ENCODE measurements at regions not wholly inside any gene's neighbourhood (a gene's known extent, or its start where the extent isn't known, plus 50 kb on each side); places are given as distances from the start of the nearest gene placed in this dataset.
A peak's percentile ranks its signal among the peaks of the same experiment; 100 is the strongest.

DNA sequence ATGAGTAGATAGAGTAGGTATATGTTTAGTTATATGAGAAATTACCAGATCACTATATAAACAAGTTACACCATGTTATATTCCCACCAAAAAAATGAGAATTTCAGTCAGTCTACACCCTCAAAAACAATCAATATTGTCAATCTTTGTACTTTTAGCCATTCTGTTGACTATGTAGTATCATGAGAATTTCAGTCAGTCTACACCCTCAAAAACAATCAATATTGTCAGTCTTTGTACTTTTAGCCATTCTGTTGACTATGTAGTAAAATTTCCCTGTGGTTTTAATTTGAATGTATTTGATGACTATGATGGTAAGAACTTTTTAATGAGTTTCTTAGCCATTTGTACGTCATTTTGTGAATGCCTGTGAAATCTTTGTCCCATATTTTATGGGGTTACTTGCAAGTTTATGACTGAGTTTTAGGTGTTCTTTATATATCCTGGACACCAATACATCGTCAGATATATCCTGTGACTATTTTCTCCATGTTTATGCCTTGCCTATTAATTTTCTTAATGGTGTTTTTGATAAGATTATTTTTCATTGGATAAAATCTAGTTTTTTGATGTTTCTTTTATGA, 528.4 kb upstream of the SPHKAP start:
- Mint-ChIP-seq H3K4me1 (ENCODE audit: low read depth) (peaks cover 10% of the 10 kb centered on the region), H3K27ac (no peak overlapping the region), H3K9me3 (peaks cover 10% of the 10 kb centered on the region), H3K36me3 (ENCODE audit: low read depth) (peaks cover 11% of the 10 kb centered on the region; the same call in 1 of the 2 replicates), H3K4me3 (no peak overlapping the region), H3K27me3 (ENCODE audit: insufficient read depth) (0 out of 2 replicates have a peak, but pooled peaks cover 2% of the 10 kb centered on the region)
- no peak for TF ChIP-seq CTCF (IDR thresholded peaks at IDR 0.05)
- DNase-seq = no peak

DNA sequence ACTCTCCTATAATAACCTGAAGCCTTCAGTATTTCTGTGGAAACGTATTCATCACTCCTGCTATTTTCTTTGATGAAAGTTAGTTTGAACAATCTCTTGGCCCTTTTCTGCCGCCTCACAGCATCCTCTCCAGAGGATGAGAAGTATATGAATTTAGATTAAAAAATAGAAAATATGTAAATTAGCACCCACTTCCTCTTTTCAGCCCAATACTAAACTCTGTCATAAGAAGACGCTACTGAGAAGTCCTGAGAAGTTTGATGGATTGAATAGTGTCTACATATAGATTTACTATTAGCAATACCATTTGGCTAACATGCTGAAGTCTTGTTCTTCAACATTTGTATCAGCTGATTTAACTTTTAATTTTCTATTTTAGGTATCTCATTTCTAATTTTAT, 526.4 kb upstream of the SPHKAP start:
- H3K27ac Mint-ChIP-seq = no peak overlapping the region
- no peak for TF ChIP-seq CTCF (IDR thresholded peaks at IDR 0.05)
- H3K36me3 Mint-ChIP-seq (ENCODE audit: low read depth) = no peaks in the 10 kb centered on the region
- H3K27me3 Mint-ChIP-seq (ENCODE audit: insufficient read depth) = peaks cover 2% of the 10 kb centered on the region; the same call in 1 of the 2 replicates
- no peaks in the 10 kb centered on the region for H3K9me3 Mint-ChIP-seq
- no peak for DNase-seq
- H3K4me1 Mint-ChIP-seq (ENCODE audit: low read depth) = peaks cover 10% of the 10 kb centered on the region
- H3K4me3 Mint-ChIP-seq = no peak overlapping the region

DNA sequence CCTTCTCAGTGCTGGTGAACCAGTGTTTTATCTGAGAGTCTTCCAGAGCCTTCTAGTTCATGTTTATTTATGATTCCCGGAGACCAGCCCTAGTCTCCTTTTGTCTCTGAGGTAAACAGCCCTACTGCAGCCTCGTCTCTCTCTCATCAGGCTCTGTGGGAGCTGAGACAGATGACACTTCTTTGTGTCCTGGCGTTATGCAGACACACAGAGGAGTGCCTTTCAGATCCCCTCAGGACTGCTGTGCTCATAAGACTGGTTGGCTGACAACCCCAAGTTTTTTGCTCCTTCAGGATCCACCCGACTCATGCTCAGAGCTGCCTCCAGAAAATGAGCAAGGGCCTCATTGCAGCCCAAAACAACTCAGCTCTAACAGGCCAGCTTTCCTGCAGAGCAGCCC, 523.8 kb upstream of the SPHKAP start:
- Mint-ChIP-seq H3K27ac (no peak overlapping the region), H3K4me1 (ENCODE audit: low read depth) (peaks cover 25% of the 10 kb centered on the region), H3K4me3 (no peak overlapping the region), H3K36me3 (ENCODE audit: low read depth) (0 out of 2 replicates have a peak, but pooled peaks cover 7% of the 10 kb centered on the region), H3K9me3 (no peaks in the 10 kb centered on the region), H3K27me3 (ENCODE audit: insufficient read depth) (peaks cover 2% of the 10 kb centered on the region; the same call in 1 of the 2 replicates)
- no peak for TF ChIP-seq CTCF (IDR thresholded peaks at IDR 0.05)
- no peak for DNase-seq

GRCh38 chr2:228703152-228703551, 521.7 kb upstream of the SPHKAP start:
- no peak overlapping the region for H3K4me3 Mint-ChIP-seq
- peaks cover 2% of the 10 kb centered on the region; the same call in 1 of the 2 replicates for H3K27me3 Mint-ChIP-seq (ENCODE audit: insufficient read depth)
- no peak for TF ChIP-seq CTCF (IDR thresholded peaks at IDR 0.05)
- H3K36me3 Mint-ChIP-seq (ENCODE audit: low read depth) = 0 out of 2 replicates have a peak, but pooled peaks cover 7% of the 10 kb centered on the region
- DNase-seq = no peak
- H3K4me1 Mint-ChIP-seq (ENCODE audit: low read depth) = peaks cover 32% of the 10 kb centered on the region
- H3K27ac Mint-ChIP-seq = no peak overlapping the region
- H3K9me3 Mint-ChIP-seq = no peaks in the 10 kb centered on the region

GRCh38 chr2:228701506-228701905, 520.0 kb upstream of the SPHKAP start:
- no peak for DNase-seq
- H3K27ac Mint-ChIP-seq = peak overlapping the region; percentile 52; the same call in 1 of the 2 replicates

More at GRCh38 chr2:228701506-228701905, 520.0 kb upstream of the SPHKAP start:
- Mint-ChIP-seq H3K9me3 (0 out of 2 replicates have a peak, but pooled peaks cover under 1% of the 10 kb centered on the region), H3K36me3 (ENCODE audit: low read depth) (0 out of 2 replicates have a peak, but pooled peaks cover 7% of the 10 kb centered on the region), H3K27me3 (ENCODE audit: insufficient read depth) (peaks cover 2% of the 10 kb centered on the region; the same call in 1 of the 2 replicates), H3K4me3 (no peak overlapping the region), H3K4me1 (ENCODE audit: low read depth) (peaks cover 32% of the 10 kb centered on the region)
- no peak for TF ChIP-seq CTCF (IDR thresholded peaks at IDR 0.05)
